Stimulated activated CD8-positive, alpha-beta memory T cell treated with anti-CD3 and anti-CD28 coated beads, Interleukin-2, amount 100 ng/mL, for 1 hour (primary cell): ENCODE measurements at regions not wholly inside any gene's neighbourhood (a gene's known extent, or its start where the extent isn't known, plus 50 kb on each side); places are given as distances from the start of the nearest gene placed in this dataset.

Experiments used
- DNase-seq, 2 donors: peaks; one replicate each; pipeline ENCODE4 v3.0.0-alpha.2; 2020; ENCODE audit warnings: low read depth in 2 of 2

- DNase-seq, result no peak
Observed at GRCh38 chr2:2719781-2720180, 388.7 kb upstream of the MYT1L start.

GRCh38 chr2:2719015-2719414 lies 387.9 kb upstream of the MYT1L start:
- no peak for DNase-seq

GRCh38 chr2:2717406-2717805 lies 386.3 kb upstream of the MYT1L start:
- DNase-seq, result no peak

GRCh38 chr2:2716771-2717170 lies 385.7 kb upstream of the MYT1L start:
- no peak for DNase-seq

GRCh38 chr2:2715036-2715818 lies 384.2 kb upstream of the MYT1L start:
- DNase-seq, result no peak

- DNase-seq, result no peak
Observed at GRCh38 chr2:2714408-2714807, 383.3 kb upstream of the MYT1L start.

- DNase-seq, result no peak
Observed at GRCh38 chr2:2709431-2709770, 378.3 kb upstream of the MYT1L start.

GRCh38 chr2:2708575-2709430 lies 377.7 kb upstream of the MYT1L start:
- no peak for DNase-seq

GRCh38 chr2:2707206-2707991 lies 376.3 kb upstream of the MYT1L start:
- no peak for DNase-seq

GRCh38 chr2:2706306-2706705 lies 375.2 kb upstream of the MYT1L start:
- DNase-seq, result no peak

- DNase-seq, result no peak
Observed at GRCh38 chr2:2705871-2706270, 374.8 kb upstream of the MYT1L start.

- no peak for DNase-seq
Observed at GRCh38 chr2:2704428-2705090, 373.5 kb upstream of the MYT1L start.

GRCh38 chr2:2703762-2704427 lies 372.8 kb upstream of the MYT1L start:
- no peak for DNase-seq

GRCh38 chr2:2703172-2703571 lies 372.1 kb upstream of the MYT1L start:
- no peak for DNase-seq

GRCh38 chr2:2702385-2702784 lies 371.3 kb upstream of the MYT1L start:
- DNase-seq, result no peak

- DNase-seq, result no peak
Observed at GRCh38 chr2:2701813-2702212, 370.7 kb upstream of the MYT1L start.

- no peak for DNase-seq
Observed at GRCh38 chr2:2701176-2701781, 370.2 kb upstream of the MYT1L start.

GRCh38 chr2:2699121-2699505 lies 368.0 kb upstream of the MYT1L start:
- no peak for DNase-seq

- no peak for DNase-seq
Observed at GRCh38 chr2:2698182-2699120, 367.4 kb upstream of the MYT1L start.
